ENCODE measurements at regions not wholly inside any gene's neighbourhood (a gene's known extent, or its start where the extent isn't known, plus 50 kb on each side); places are given as distances from the start of the nearest gene placed in this dataset.
A peak's percentile ranks its signal among the peaks of the same experiment; 100 is the strongest.

DNA sequence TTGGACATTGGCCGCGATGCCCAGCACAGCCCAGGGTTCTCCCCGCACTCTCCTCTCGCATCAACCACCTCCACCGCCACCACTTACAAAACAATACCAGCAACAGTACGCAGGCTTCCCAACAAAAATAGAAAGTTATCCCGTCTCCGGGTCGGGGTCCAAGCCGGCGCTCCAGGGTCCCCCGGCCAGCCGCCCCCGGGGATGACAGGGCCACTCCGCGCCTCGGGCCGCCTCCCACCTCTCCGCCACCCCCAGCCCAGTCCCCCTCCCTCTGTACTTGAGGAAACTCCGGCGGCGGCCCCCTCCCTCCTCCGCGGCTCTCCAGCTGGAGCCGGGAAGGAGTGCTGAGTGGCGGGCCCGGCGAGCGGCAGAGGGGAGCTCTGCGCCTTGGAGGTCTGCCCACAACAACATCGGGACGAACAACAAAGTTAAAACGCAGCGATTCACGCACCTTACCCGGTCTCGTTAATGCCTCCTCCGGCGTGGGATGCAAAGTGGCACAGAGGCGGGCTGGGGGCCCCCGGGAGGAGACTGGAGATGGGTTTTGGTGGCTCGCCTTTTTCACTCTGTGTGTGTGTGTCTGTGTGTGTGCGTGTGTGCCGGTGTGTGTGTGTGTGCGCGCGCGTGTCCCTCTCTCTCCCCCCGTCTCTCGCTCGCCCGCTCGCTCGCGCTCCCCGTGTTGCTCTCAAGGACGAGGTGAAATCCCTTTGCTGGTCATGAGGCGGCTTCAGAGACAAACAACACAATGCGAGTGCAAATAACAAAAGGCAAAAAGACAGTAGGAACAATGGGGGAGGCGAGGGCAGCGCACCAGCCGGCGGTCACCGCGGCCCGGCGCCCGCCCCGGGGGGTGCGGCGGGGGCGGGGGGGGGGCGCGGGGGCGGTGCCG lies 386.8 kb downstream of the BCAT1 start:
- TF ChIP-seq, protein P1, sequence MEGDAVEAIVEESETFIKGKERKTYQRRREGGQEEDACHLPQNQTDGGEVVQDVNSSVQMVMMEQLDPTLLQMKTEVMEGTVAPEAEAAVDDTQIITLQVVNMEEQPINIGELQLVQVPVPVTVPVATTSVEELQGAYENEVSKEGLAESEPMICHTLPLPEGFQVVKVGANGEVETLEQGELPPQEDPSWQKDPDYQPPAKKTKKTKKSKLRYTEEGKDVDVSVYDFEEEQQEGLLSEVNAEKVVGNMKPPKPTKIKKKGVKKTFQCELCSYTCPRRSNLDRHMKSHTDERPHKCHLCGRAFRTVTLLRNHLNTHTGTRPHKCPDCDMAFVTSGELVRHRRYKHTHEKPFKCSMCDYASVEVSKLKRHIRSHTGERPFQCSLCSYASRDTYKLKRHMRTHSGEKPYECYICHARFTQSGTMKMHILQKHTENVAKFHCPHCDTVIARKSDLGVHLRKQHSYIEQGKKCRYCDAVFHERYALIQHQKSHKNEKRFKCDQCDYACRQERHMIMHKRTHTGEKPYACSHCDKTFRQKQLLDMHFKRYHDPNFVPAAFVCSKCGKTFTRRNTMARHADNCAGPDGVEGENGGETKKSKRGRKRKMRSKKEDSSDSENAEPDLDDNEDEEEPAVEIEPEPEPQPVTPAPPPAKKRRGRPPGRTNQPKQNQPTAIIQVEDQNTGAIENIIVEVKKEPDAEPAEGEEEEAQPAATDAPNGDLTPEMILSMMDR (IDR thresholded peaks at IDR 0.05): peak in 1 of 5 experiments; percentile 11
- TF ChIP-seq EP300 (IDR thresholded peaks at IDR 0.05) (peak in 1 of 2 donors; percentile 47), POLR2A (IDR thresholded peaks at IDR 0.05) (no peak)
